Renal pelvis (tissue), 1 donor: ENCODE measurements at regions not wholly inside any gene's neighbourhood (a gene's known extent, or its start where the extent isn't known, plus 50 kb on each side); places are given as distances from the start of the nearest gene placed in this dataset.

Experiments used
- DNase-seq: peaks from one replicate; pipeline ENCODE4 v3.0.0-alpha.2; 2013

GRCh38 chr1:170864876-170865538 lies 70.3 kb upstream of the MROH9 start:
- no peak for DNase-seq

GRCh38 chr1:170866646-170867045 lies 68.7 kb upstream of the MROH9 start:
- no peak for DNase-seq

DNA sequence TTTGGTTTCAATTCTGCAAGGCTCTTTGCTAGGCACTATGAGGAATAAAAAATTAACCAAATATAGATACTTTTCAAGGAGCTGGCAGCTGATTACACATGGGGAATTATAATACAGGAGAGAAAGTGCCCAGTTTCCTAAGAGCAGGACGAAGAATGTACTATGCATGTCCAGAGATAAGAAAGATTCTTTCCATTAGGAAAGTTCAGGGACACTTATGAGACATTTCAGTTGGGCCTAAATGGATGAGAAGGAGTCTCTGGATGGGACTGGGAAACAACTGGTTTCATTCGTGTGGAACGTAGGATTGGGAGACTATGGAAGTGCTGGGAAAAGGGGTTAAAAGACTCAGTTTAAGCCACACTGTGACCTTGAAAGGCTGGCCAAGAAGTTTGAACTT lies 63.5 kb upstream of the MROH9 start:
- no peak for DNase-seq

- no peak for DNase-seq
These were observed 62.7 kb upstream of the MROH9 start for GRCh38 chr1:170872663-170873062.

- no peak for DNase-seq
These were observed 60.7 kb upstream of the MROH9 start for GRCh38 chr1:170874671-170875070.

- DNase-seq: peak; percentile 3
These were observed 53.8 kb upstream of the MROH9 start for GRCh38 chr1:170881268-170882265.
